DMS153 (cell line): ENCODE measurements at regions not wholly inside any gene's neighbourhood (a gene's known extent, or its start where the extent isn't known, plus 50 kb on each side); places are given as distances from the start of the nearest gene placed in this dataset.
"Not testable (repeated sequence)": the region's sequence is repeated elsewhere in the genome, so short reads cannot be mapped to it uniquely, and the experiment has no call there.

Experiments used
- DNase-seq: peaks from one replicate; lab custom pipeline; 2025; lab: John Stamatoyannopoulos, UW

GRCh38 chr18:35770376-35771014 is 189.0 kb downstream of the GALNT1 start:
- no peak for DNase-seq

GRCh38 chr18:35771172-35771571 is 189.6 kb downstream of the GALNT1 start:
- no peak for DNase-seq

- no peak for DNase-seq
Observed at GRCh38 chr18:35775887-35776286, 194.3 kb downstream of the GALNT1 start.

GRCh38 chr18:35776473-35776872 is 194.9 kb downstream of the GALNT1 start:
- DNase-seq: no peak

GRCh38 chr18:35777039-35777438 is 195.4 kb upstream of the RMP24 start:
- DNase-seq: no peak

- no peak for DNase-seq
Observed at GRCh38 chr18:35778850-35779627, 193.4 kb upstream of the RMP24 start.

GRCh38 chr18:35780937-35781336 is 191.5 kb upstream of the RMP24 start:
- no peak for DNase-seq

GRCh38 chr18:35782926-35783325 is 189.6 kb upstream of the RMP24 start:
- no peak for DNase-seq

- no peak for DNase-seq
Observed at GRCh38 chr18:35786365-35787042, 186.0 kb upstream of the RMP24 start.

- DNase-seq: no peak
Observed at GRCh38 chr18:35789543-35789942, 182.9 kb upstream of the RMP24 start.

- no peak for DNase-seq
Observed at GRCh38 chr18:35797948-35798347, 174.5 kb upstream of the RMP24 start.

GRCh38 chr18:35803551-35803950 is 168.9 kb upstream of the RMP24 start:
- DNase-seq: no peak

- DNase-seq: no peak
Observed at GRCh38 chr18:35804377-35804776, 168.1 kb upstream of the RMP24 start.

GRCh38 chr18:35807811-35808335 is 164.6 kb upstream of the RMP24 start:
- DNase-seq: no peak

- no peak for DNase-seq
Observed at GRCh38 chr18:35808796-35809195, 163.7 kb upstream of the RMP24 start.

- DNase-seq: no peak
Observed at GRCh38 chr18:35810520-35810919, 162.0 kb upstream of the RMP24 start.

- no peak for DNase-seq
Observed at GRCh38 chr18:35811896-35812295, 160.6 kb upstream of the RMP24 start.

- DNase-seq: not testable (repeated sequence)
Observed at GRCh38 chr18:35815011-35815410, 157.5 kb upstream of the RMP24 start.

- no peak for DNase-seq
Observed at GRCh38 chr18:35816003-35816402, 156.5 kb upstream of the RMP24 start.

GRCh38 chr18:35817604-35818352 is 154.7 kb upstream of the RMP24 start:
- no peak for DNase-seq

- DNase-seq: no peak
Observed at GRCh38 chr18:35818353-35818667, 154.2 kb upstream of the RMP24 start.

GRCh38 chr18:35822413-35822812 is 150.1 kb upstream of the RMP24 start:
- DNase-seq: no peak
